ENCODE measurements at regions not wholly inside any gene's neighbourhood (a gene's known extent, or its start where the extent isn't known, plus 50 kb on each side); places are given as distances from the start of the nearest gene placed in this dataset.
A peak's percentile ranks its signal among the peaks of the same experiment; 100 is the strongest.

DNA sequence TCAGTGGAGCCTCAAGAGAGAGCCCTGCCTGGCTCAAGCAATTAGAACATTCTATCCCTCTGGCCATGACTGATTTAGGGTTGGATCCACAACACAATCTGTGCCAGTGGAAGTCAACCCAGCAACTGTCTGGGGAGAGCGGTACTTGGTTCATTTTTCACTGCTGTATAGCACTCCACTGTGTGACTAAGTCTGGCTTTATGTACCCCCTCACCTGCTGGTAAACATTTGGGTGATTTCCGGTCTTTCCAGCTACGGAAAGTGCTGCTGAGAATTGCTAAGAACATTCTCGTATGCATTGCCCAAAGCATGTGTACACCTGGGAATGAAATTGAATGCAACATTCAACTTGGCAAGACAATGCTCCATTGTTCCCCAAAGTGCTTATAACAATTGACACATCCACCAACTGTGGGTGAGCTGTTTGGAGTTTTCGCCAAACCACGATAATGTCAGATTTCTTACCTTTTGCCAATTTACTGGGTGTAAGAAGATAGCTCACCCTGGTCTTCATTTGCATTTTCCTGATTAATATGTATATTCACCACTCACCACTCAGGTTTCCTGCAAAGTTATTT lies 63.5 kb upstream of the MED9 start:
- peaks cover 32% of the 10 kb centered on the region for H3K4me1 Mint-ChIP-seq (ENCODE audit: low read depth)
- no peaks in the 10 kb centered on the region for H3K36me3 Mint-ChIP-seq
- H3K27me3 Mint-ChIP-seq = no peaks in the 10 kb centered on the region
- H3K27ac Mint-ChIP-seq = no peak overlapping the region
- H3K4me3 Mint-ChIP-seq = no peak overlapping the region
- no peaks in the 10 kb centered on the region for H3K9me3 Mint-ChIP-seq (ENCODE audit: low read depth)

DNA sequence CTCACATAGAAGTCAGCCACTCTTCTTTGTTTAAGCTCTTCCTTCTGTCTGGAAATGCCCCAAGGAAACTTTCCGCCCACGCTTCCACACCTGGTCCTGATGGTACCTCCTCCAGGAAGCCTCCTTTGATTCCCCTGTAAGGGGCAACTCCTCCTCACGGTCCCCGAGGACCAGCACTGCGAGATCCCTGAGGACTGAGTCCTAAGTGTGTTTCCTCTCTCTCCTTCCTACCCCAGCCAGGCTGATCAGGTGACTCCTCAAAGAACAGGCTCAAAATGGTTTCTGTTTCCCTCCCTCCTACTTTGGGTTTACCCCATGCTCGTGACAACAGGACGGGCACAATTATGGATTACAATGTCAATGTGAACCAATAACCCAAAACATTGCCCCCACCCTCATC lies 63.0 kb upstream of the MED9 start:
- Mint-ChIP-seq H3K27ac (no peak overlapping the region), H3K4me1 (ENCODE audit: low read depth) (peaks cover 26% of the 10 kb centered on the region)

GRCh38 chr17:17414341-17414805 lies 62.4 kb upstream of the MED9 start:
- Mint-ChIP-seq H3K9me3 (ENCODE audit: low read depth) (no peaks in the 10 kb centered on the region), H3K4me1 (ENCODE audit: low read depth) (peaks cover 25% of the 10 kb centered on the region), H3K27ac (no peak overlapping the region), H3K4me3 (no peak overlapping the region), H3K36me3 (no peaks in the 10 kb centered on the region), H3K27me3 (no peaks in the 10 kb centered on the region)

More for the DNA sequence above, 63.0 kb upstream of the MED9 start:
- no peaks in the 10 kb centered on the region for H3K9me3 Mint-ChIP-seq (ENCODE audit: low read depth)
- H3K4me3 Mint-ChIP-seq = no peak overlapping the region
- no peaks in the 10 kb centered on the region for H3K36me3 Mint-ChIP-seq
- H3K27me3 Mint-ChIP-seq = no peaks in the 10 kb centered on the region

DNA sequence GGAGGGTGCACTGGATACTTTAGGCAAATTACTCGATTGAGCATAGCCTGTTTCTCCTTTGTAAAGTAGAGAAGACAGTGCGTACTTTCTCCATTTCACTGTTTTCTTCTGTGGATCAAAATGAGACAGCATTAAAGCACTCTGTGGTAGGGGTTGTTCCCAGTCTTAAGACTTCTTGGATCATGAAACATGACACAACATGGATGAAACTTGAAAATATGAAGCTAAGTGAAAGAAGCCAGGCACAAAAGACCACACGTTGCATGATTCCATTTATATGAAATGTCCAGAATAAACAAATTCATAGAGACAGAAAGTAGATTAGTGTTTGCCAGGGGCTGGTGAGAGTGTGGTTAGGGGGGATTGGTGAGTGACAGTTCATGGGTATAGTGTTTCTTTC lies 61.8 kb upstream of the MED9 start:
- H3K9me3 Mint-ChIP-seq (ENCODE audit: low read depth) = no peaks in the 10 kb centered on the region
- peaks cover 23% of the 10 kb centered on the region for H3K4me1 Mint-ChIP-seq (ENCODE audit: low read depth)
- H3K36me3 Mint-ChIP-seq = no peaks in the 10 kb centered on the region
- H3K27me3 Mint-ChIP-seq = no peaks in the 10 kb centered on the region
- no peak overlapping the region for H3K27ac Mint-ChIP-seq
- H3K4me3 Mint-ChIP-seq = no peak overlapping the region

GRCh38 chr17:17416007-17416399 lies 60.8 kb upstream of the MED9 start:
- H3K9me3 Mint-ChIP-seq (ENCODE audit: low read depth) = no peaks in the 10 kb centered on the region
- H3K27ac Mint-ChIP-seq = peak overlapping the region; percentile 83
- H3K4me1 Mint-ChIP-seq (ENCODE audit: low read depth) = peaks cover 20% of the 10 kb centered on the region
- no peaks in the 10 kb centered on the region for H3K36me3 Mint-ChIP-seq
- no peak overlapping the region for H3K4me3 Mint-ChIP-seq
- no peaks in the 10 kb centered on the region for H3K27me3 Mint-ChIP-seq

GRCh38 chr17:17416400-17417360 lies 60.1 kb upstream of the MED9 start:
- Mint-ChIP-seq H3K4me3 (peak overlapping the region; percentile 4), H3K9me3 (ENCODE audit: low read depth) (no peaks in the 10 kb centered on the region), H3K4me1 (ENCODE audit: low read depth) (peaks cover 20% of the 10 kb centered on the region), H3K27ac (peak overlapping the region; percentile 83), H3K27me3 (no peaks in the 10 kb centered on the region), H3K36me3 (no peaks in the 10 kb centered on the region)

GRCh38 chr17:17417718-17418181 lies 59.0 kb upstream of the MED9 start:
- H3K36me3 Mint-ChIP-seq = no peaks in the 10 kb centered on the region
- no peak overlapping the region for H3K27ac Mint-ChIP-seq
- H3K9me3 Mint-ChIP-seq (ENCODE audit: low read depth) = no peaks in the 10 kb centered on the region
- H3K4me3 Mint-ChIP-seq = no peak overlapping the region
- H3K4me1 Mint-ChIP-seq (ENCODE audit: low read depth) = peaks cover 20% of the 10 kb centered on the region
- no peaks in the 10 kb centered on the region for H3K27me3 Mint-ChIP-seq

DNA sequence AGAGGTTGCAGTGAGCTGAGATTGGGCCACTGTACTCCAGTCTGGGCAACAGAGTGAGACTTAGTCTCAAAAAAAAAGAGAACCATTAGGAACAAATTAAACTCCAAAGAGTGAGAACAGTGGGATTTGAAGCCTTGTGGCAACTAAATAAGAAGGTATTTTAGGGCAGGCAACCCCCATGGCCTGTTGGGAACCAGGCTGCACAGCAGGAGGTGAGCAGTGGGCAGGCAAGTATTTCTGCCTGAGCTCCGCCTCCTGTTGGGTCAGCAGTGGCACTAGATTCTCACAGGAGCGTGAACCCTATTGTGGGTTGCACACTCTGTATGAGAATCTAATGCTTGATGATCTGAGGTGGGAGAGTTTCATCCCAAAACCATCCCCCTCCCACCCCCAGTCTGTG lies 57.6 kb upstream of the MED9 start:
- Mint-ChIP-seq H3K27me3 (no peaks in the 10 kb centered on the region), H3K4me3 (no peak overlapping the region), H3K36me3 (no peaks in the 10 kb centered on the region), H3K27ac (no peak overlapping the region), H3K9me3 (ENCODE audit: low read depth) (no peaks in the 10 kb centered on the region), H3K4me1 (ENCODE audit: low read depth) (peaks cover 20% of the 10 kb centered on the region)

- Mint-ChIP-seq H3K27me3 (no peaks in the 10 kb centered on the region), H3K36me3 (no peaks in the 10 kb centered on the region), H3K27ac (no peak overlapping the region), H3K9me3 (ENCODE audit: low read depth) (no peaks in the 10 kb centered on the region), H3K4me1 (ENCODE audit: low read depth) (peaks cover 20% of the 10 kb centered on the region), H3K4me3 (no peak overlapping the region)
Observed at GRCh38 chr17:17419631-17420030, 57.2 kb upstream of the MED9 start.

DNA sequence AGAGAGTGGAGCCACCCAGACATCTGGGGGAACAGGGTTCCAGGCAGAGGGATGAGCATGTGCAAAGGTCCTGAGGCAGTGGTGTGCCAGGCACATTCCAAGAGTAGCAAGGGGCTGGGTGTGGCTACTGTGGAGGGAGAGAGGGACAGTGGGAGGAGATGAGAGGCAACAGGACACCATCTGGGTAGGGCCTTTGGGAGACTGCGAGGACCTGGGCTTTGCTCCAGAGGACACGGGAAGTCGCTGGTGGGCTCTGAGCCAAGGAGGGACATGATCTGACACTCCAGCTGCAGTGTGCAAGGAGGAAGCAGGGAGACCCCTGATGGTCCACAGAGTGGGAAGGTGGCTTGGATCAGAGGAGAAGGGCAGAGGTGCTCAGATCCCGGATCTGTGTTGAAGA lies 56.7 kb upstream of the MED9 start:
- H3K36me3 Mint-ChIP-seq = no peaks in the 10 kb centered on the region
- H3K27me3 Mint-ChIP-seq = no peaks in the 10 kb centered on the region
- H3K9me3 Mint-ChIP-seq (ENCODE audit: low read depth) = no peaks in the 10 kb centered on the region
- peaks cover 19% of the 10 kb centered on the region for H3K4me1 Mint-ChIP-seq (ENCODE audit: low read depth)
- no peak overlapping the region for H3K4me3 Mint-ChIP-seq
- no peak overlapping the region for H3K27ac Mint-ChIP-seq

DNA sequence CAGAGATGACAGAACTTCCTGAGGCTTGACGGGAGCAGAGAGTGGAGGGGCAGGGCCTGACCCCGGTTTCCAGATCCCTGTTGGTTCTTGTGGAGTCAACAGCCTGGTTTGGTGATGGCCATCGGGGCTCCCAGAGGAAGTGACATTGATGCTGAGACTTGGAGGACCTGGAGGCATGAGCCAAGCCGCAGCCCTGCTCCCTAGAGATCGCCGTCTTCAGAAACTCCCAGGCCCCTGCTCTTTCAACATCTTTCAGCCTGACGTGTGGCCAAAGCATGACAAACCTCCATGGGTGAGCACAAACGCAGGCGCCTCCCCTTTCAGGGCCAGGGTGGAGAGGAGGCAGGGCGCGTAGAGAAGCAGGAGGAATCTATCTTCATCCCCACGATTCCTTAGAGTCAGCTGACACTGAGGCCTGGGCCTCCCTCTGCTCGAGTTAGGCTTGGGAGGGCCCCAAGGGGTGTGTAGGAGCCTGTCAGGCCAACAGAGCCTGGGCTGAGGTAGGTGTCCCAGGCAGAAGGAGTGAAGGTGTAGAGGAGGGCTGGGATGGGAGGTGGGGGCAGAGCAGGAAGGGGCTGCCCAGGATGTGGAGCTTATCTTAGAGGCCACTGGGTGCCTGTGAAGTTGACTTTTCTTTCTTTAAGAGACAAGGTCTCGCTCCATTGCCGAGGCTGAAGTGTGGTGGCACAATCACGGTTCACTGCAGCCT lies 56.1 kb upstream of the MED9 start:
- Mint-ChIP-seq H3K27ac (no peak overlapping the region), H3K4me1 (ENCODE audit: low read depth) (peaks cover 15% of the 10 kb centered on the region), H3K4me3 (no peak overlapping the region), H3K36me3 (no peaks in the 10 kb centered on the region), H3K9me3 (ENCODE audit: low read depth) (no peaks in the 10 kb centered on the region), H3K27me3 (no peaks in the 10 kb centered on the region)

GRCh38 chr17:17421346-17422216 lies 55.2 kb upstream of the MED9 start:
- peaks cover 7% of the 10 kb centered on the region for H3K4me1 Mint-ChIP-seq (ENCODE audit: low read depth)
- H3K27me3 Mint-ChIP-seq = no peaks in the 10 kb centered on the region
- H3K9me3 Mint-ChIP-seq (ENCODE audit: low read depth) = no peaks in the 10 kb centered on the region
- H3K36me3 Mint-ChIP-seq = no peaks in the 10 kb centered on the region
- H3K4me3 Mint-ChIP-seq = no peak overlapping the region
- H3K27ac Mint-ChIP-seq = no peak overlapping the region

DNA sequence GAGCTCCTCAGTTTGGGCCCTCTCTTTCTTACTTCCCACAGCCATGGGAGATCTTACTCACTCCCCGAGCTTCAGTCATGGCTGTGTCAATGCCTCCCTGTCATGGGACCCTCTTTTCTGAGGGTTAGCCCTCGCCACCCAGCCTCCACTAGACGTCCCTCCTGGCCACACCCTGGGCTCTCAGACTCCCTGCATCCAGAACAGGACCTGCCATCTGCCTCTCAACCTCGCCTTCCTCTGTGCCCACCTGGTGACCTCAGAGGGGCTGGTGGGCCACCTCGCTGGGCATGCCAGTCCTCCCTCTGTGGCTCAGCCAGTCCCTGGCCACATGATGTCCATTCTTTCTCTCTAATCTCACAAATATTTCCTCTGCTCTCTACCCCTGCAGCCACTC lies 54.6 kb upstream of the MED9 start:
- Mint-ChIP-seq H3K4me3 (no peak overlapping the region), H3K27me3 (no peaks in the 10 kb centered on the region), H3K36me3 (no peaks in the 10 kb centered on the region), H3K4me1 (ENCODE audit: low read depth) (peaks cover under 1% of the 10 kb centered on the region), H3K9me3 (ENCODE audit: low read depth) (no peaks in the 10 kb centered on the region), H3K27ac (no peak overlapping the region)

- Mint-ChIP-seq H3K27ac (no peak overlapping the region), H3K27me3 (no peaks in the 10 kb centered on the region), H3K4me3 (no peak overlapping the region), H3K36me3 (no peaks in the 10 kb centered on the region), H3K9me3 (ENCODE audit: low read depth) (no peaks in the 10 kb centered on the region), H3K4me1 (ENCODE audit: low read depth) (no peaks in the 10 kb centered on the region)
Observed at GRCh38 chr17:17422641-17423040, 54.2 kb upstream of the MED9 start.
